K562 (cell line): ENCODE measurements at regions not wholly inside any gene's neighbourhood (a gene's known extent, or its start where the extent isn't known, plus 50 kb on each side); places are given as distances from the start of the nearest gene placed in this dataset.

ENCODE experiments used
- ATAC-seq: fragments of 200-7000 bp; cut with Tn5 transposase; 3 replicates; pipeline ENCODE4 v1.9.1; 2020; ENCODE audit warnings: moderate library complexity
- BruUV-seq: library from RNA; stranded (reverse); fragments of 400-500 nt; replicated peaks from 2 replicates; lab custom pipeline; 2021; lab: Mats Ljungman, UMichigan
- CTCF ChIA-PET: fragments of 300-600 bp; formaldehyde crosslinking; extraction: SDS; loops from one replicate; lab custom pipeline; 2021; ENCODE audit warnings: low intra/inter-chr PET ratio; lab: Yijun Ruan, JAX
- POLR2A ChIA-PET: fragments of 300-600, 350-650 bp; sonication (Branson Sonifier 250); formaldehyde crosslinking; extraction: SDS; loops from one replicate; lab custom pipeline; 2021; ENCODE audit warnings: antibody characterized with exemption, inconsistent platforms; lab: Yijun Ruan, JAX
- DNase-seq, 4 experiments: peaks; one replicate each; pipeline versions ENCODE4 v3.0.0 to v3.0.0-alpha.2; 2011 to 2018; ENCODE audit warnings: low spot score in 3 of 4, mixed read lengths in 3 of 4; ENCODE audit errors: extremely low read depth in 1 of 4
- FAIRE-seq: peaks from 2 replicates; lab custom pipeline; 2011; peaks lifted over from hg19 to GRCh38; lab: Jason Lieb, UNC
- H2AFZ ChIP-seq: 2 replicates; pipeline ENCODE4 v1.6.0; 2011; ENCODE audit warnings: low read depth, low read length, control low read depth, inconsistent platforms
- H3K27ac ChIP-seq: fragments of 200-600 bp; 3 replicates; pipeline ENCODE4 v1.8.0; 2011; ENCODE audit warnings: low read depth, mild to moderate bottlenecking, control low read depth, inconsistent platforms, low read length, moderate library complexity, mixed read lengths; ENCODE audit errors: extremely low read depth
- H3K27me3 ChIP-seq, 2 experiments: fragments of 300-600 bp in 1 of 2; 2 replicates in 1 of 2; 3 replicates in 1 of 2; pipeline versions ENCODE4 v1.6.0 to v1.8.0; 2011; ENCODE audit warnings: inconsistent platforms in 2 of 2, low read length in 2 of 2, mild to moderate bottlenecking in 1 of 2, mixed read lengths in 1 of 2, moderate library complexity in 1 of 2; ENCODE audit not compliant: control insufficient read depth in 2 of 2, insufficient read depth in 2 of 2
- H3K36me3 ChIP-seq: fragments of 300-600 bp; 3 replicates; pipeline ENCODE4 v1.8.0; 2011; ENCODE audit warnings: mild to moderate bottlenecking, low read length, inconsistent platforms; ENCODE audit not compliant: control insufficient read depth, insufficient read depth
- H3K4me1 ChIP-seq, 2 experiments: fragments of 200-600 bp in 1 of 2; replicated peaks in 1 of 2; 2 replicates in 1 of 2; 3 replicates in 1 of 2; pipeline versions ENCODE4 v1.5.1 to v1.8.0; 2011; ENCODE audit warnings: inconsistent platforms in 2 of 2, low read length in 2 of 2, mild to moderate bottlenecking in 1 of 2, mixed read lengths in 1 of 2, moderate library complexity in 1 of 2; ENCODE audit not compliant: control insufficient read depth in 2 of 2, insufficient read depth in 2 of 2
- H3K4me2 ChIP-seq: 2 replicates; pipeline ENCODE4 v1.6.1; 2011; ENCODE audit warnings: low read length, control low read depth, inconsistent platforms, mixed read lengths; ENCODE audit not compliant: insufficient read depth
- H3K4me3 ChIP-seq: fragments of 200-600 bp; sonication (generic), shearing (Covaris generic); 2 replicates; pipeline ENCODE4 v1.5.1; 2016; ENCODE audit warnings: control low read depth, inconsistent platforms
- H3K79me2 ChIP-seq: fragments of 200-600 bp; 3 replicates; pipeline ENCODE4 v1.8.0; 2011; ENCODE audit warnings: low read length, inconsistent platforms; ENCODE audit not compliant: control insufficient read depth, insufficient read depth
- H3K9ac ChIP-seq, 2 experiments: 2 replicates each; pipeline versions ENCODE4 v1.6.0 to v1.6.1; 2011; ENCODE audit warnings: low read depth in 2 of 2, low read length in 2 of 2, control low read depth in 1 of 2, inconsistent platforms in 1 of 2, mild to moderate bottlenecking in 1 of 2, mixed read lengths in 1 of 2; ENCODE audit not compliant: insufficient read depth in 1 of 2
- H3K9me1 ChIP-seq: one replicate; pipeline ENCODE4 v1.6.0; 2011; ENCODE audit warnings: inconsistent platforms, mild to moderate bottlenecking, low read length, moderate library complexity; ENCODE audit not compliant: control insufficient read depth, insufficient read depth
- H3K9me3 ChIP-seq: replicated peaks from 2 replicates; pipeline ENCODE4 v1.5.1; 2011; ENCODE audit warnings: low read depth, low read length, inconsistent platforms; ENCODE audit not compliant: control insufficient read depth, insufficient read depth
- H4K20me1 ChIP-seq: replicated peaks from 2 replicates; pipeline ENCODE4 v1.6.1; 2011; ENCODE audit warnings: low read length, inconsistent platforms, mixed read lengths; ENCODE audit not compliant: control insufficient read depth, insufficient read depth
- BHLHE40 ChIP-seq: IDR thresholded peaks from 2 replicates; pipeline ENCODE4 v1.6.1; 2011; ENCODE audit warnings: low read length, improper control_type of control experiment
- CHD4 ChIP-seq: fragments of 200-600 bp; sonication (generic); IDR thresholded peaks from 3 replicates; pipeline ENCODE4 v1.6.1; 2012; ENCODE audit warnings: low read depth, mild to moderate bottlenecking, mixed read lengths, low read length, inconsistent platforms; ENCODE audit not compliant: insufficient read depth, insufficient replicate concordance, poor library complexity, severe bottlenecking
- GTF2A2 ChIP-seq: IDR thresholded peaks from 2 replicates; pipeline ENCODE4 v1.6.1; 2016; ENCODE audit warnings: mild to moderate bottlenecking, missing genetic modification characterization, missing compliant biosample characterization
- NFRKB ChIP-seq: fragments of 450-650 bp; IDR thresholded peaks from 2 replicates; pipeline ENCODE4 v1.6.1; 2016; ENCODE audit warnings: low read depth
- NR4A1 ChIP-seq, 2 experiments: fragments of 250-450 bp in 1 of 2; fragments of 450-650 bp in 1 of 2; sonication (Bioruptor Pico) in 1 of 2; IDR thresholded peaks; 2 replicates each; pipeline versions ENCODE4 v1.4.0 to v1.6.1; 2016 to 2020; ENCODE audit warnings: mild to moderate bottlenecking in 2 of 2, missing compliant biosample characterization in 1 of 2, missing genetic modification characterization in 1 of 2, moderate library complexity in 1 of 2
- NRF1 ChIP-seq, 2 experiments: fragments of 450-650 bp; IDR thresholded peaks in 1 of 2; conservative IDR thresholded peaks in 1 of 2; 2 replicates each; pipeline ENCODE4 v1.6.1; 2014; ENCODE audit warnings: mild to moderate bottlenecking in 2 of 2
- PPARD ChIP-seq: fragments of 250-450 bp; sonication (Bioruptor Pico); IDR thresholded peaks from 2 replicates; pipeline ENCODE4 v1.8.0; 2022; ENCODE audit warnings: inconsistent platforms, mild to moderate bottlenecking, moderate library complexity
- SIRT6 ChIP-seq: IDR thresholded peaks from one replicate; pipeline ENCODE4 v1.6.1; 2012; ENCODE audit warnings: low read depth, mild to moderate bottlenecking, control low read depth, inconsistent platforms, low read length, moderate library complexity
- TCF7 ChIP-seq: sonication (generic); IDR thresholded peaks from 2 replicates; pipeline ENCODE4 v1.6.1; 2016; ENCODE audit warnings: antibody characterized with exemption, borderline replicate concordance
- ZNF347 ChIP-seq: fragments of 450-650 bp; formaldehyde crosslinking; IDR thresholded peaks from 2 replicates; pipeline ENCODE4 v1.4.0; 2020; ENCODE audit warnings: low read depth, mild to moderate bottlenecking, moderate library complexity
- ZNF717 ChIP-seq: fragments of 250-450 bp; sonication (Bioruptor Pico); IDR thresholded peaks from 2 replicates; pipeline ENCODE4 v1.5.0; 2021
- ZSCAN32 ChIP-seq: fragments of 450-650 bp; formaldehyde crosslinking; IDR thresholded peaks from 2 replicates; pipeline ENCODE4 v1.4.0; 2020; ENCODE audit warnings: mild to moderate bottlenecking, moderate library complexity
- WGBS: fragments of 100-300 bp; shearing (Covaris generic); methylation state at CpG from one replicate; pipeline ENCODE4 v1.1.6; 2016; ENCODE audit warnings: low coverage, mixed read lengths; ENCODE audit not compliant: insufficient coverage; ENCODE audit errors: missing lambda C conversion rate; 5-methylcytosine and 5-hydroxymethylcytosine counted together
- in situ Hi-C: fragments of 300-500 bp; cut with MboI; formaldehyde crosslinking; loops from 4 replicates; pipeline ENCODE4 v1.15.0; 2018; ENCODE audit warnings: inconsistent platforms, mixed read lengths
- intact Hi-C: fragments of 100-400 bp; cut with micrococcal nuclease; formaldehyde crosslinking; loops from 2 replicates; pipeline ENCODE4 v1.14.2; 2022
- TF ChIP-seq, protein P1 (sequence below): fragments of 450-650 bp; IDR thresholded peaks from 2 replicates; pipeline ENCODE4 v1.6.1; 2018; ENCODE audit warnings: mild to moderate bottlenecking, low read depth; ENCODE audit not compliant: partially characterized antibody
- TF ChIP-seq, protein P2 (sequence below): fragments of 450-650 bp; IDR thresholded peaks from 2 replicates; pipeline ENCODE4 v1.7.1; 2018; ENCODE audit warnings: mild to moderate bottlenecking, low read depth; ENCODE audit not compliant: partially characterized antibody
- TF ChIP-seq, protein P3 (sequence below): fragments of 450-650 bp; conservative IDR thresholded peaks from 2 replicates; pipeline ENCODE4 v1.6.1; 2016; ENCODE audit warnings: missing genetic modification characterization, low read depth, mild to moderate bottlenecking, control low read depth, missing compliant biosample characterization

DNA sequence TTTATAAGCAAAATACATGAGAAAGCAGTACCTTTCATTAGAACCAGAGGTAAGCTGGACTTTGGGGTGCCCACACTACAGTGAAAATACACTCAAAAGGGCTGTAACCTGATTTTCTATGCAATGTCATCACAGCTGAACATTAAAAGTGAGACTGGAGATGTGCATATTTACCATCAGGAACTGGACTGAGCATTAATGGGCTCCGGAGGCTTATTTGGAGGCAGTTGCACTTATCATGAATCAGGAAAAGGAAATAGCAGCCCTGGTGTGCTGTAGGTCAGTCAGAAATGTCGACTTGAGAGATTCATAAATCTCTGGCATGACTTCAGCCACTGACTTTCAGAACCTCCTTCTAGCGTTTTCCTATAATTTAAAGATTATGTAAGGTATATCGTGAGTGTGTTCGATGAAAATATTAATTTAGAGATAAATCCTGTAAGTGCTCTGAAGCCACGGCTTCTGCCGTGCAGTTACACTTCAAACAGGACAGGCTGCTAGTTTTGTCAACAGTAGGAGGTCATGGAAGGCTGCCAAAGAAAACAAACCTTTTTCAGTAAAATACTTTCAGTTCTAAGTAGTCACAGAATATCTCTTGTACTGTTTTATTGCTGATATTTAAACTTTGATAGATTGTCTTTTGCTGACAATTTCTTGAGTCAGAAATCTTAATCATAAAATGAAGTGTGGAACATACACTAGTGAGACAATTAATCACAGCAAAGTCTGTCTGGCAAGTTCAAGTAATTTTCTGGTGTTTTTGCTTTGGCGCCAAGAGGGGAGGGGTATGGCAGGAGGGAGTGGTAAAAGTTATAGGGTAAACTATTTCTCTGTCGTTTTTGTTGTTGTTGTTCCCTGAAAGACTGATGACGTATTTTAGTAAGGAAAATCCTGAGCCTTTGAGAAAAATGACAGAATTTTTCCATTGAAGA is 939.7 kb downstream of the NR2F1-AS1 start:
- Histone ChIP-seq H3K4me3 (no peak overlapping the region), H3K36me3 (no peaks in the 10 kb centered on the region), H3K9ac (no peak overlapping the region), H3K27ac (no peak overlapping the region), H3K27me3 (no peaks in the 10 kb centered on the region), H3K79me2 (no peaks in the 10 kb centered on the region), H3K9me1 (no peaks in the 10 kb centered on the region), H3K4me1 (no peaks in the 10 kb centered on the region), H2AFZ (no peak overlapping the region), H3K4me2 (no peak overlapping the region), H4K20me1 (no peaks in the 10 kb centered on the region), H3K9me3 (no peaks in the 10 kb centered on the region)
- intact Hi-C loops = no loop called here
- CTCF ChIA-PET = no interaction called here
- in situ Hi-C loops = no loop called here
- ATAC-seq = no peak
- DNase-seq = no peak
- WGBS = 1% methylated on average over 10 of the region's 10 CpGs
- BruUV-seq = no TSS peak
- POLR2A ChIA-PET = no interaction called here
- FAIRE-seq = no peak
- TF ChIP-seq TCF7 (no peak), NR4A1 (CRISPR knock-in tag; IDR thresholded peaks at IDR 0.05) (no peak), NR4A1 (tag; IDR thresholded peaks at IDR 0.05) (no peak), ZSCAN32 (CRISPR knock-in tag) (no peak), BHLHE40 (no peak), GTF2A2 (tag) (no peak), SIRT6 (no peak), ZNF347 (CRISPR knock-in tag) (no peak), PPARD (CRISPR knock-in tag) (no peak), NFRKB (no peak), NRF1 (conservative IDR thresholded peaks at IDR 0.05 in 1 of 2, IDR thresholded peaks at IDR 0.05 in 1 of 2) (no peak), CHD4 (no peak), ZNF717 (CRISPR knock-in tag) (no peak)
- TF ChIP-seq, protein P1, sequence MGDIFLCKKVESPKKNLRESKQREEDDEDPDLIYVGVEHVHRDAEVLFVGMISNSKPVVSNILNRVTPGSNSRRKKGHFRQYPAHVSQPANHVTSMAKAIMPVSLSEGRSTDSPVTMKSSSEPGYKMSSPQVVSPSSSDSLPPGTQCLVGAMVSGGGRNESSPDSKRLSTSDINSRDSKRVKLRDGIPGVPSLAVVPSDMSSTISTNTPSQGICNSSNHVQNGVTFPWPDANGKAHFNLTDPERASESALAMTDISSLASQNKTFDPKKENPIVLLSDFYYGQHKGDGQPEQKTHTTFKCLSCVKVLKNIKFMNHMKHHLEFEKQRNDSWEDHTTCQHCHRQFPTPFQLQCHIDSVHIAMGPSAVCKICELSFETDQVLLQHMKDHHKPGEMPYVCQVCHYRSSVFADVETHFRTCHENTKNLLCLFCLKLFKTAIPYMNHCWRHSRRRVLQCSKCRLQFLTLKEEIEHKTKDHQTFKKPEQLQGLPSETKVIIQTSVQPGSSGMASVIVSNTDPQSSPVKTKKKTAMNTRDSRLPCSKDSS = no peak
- TF ChIP-seq, protein P2, sequence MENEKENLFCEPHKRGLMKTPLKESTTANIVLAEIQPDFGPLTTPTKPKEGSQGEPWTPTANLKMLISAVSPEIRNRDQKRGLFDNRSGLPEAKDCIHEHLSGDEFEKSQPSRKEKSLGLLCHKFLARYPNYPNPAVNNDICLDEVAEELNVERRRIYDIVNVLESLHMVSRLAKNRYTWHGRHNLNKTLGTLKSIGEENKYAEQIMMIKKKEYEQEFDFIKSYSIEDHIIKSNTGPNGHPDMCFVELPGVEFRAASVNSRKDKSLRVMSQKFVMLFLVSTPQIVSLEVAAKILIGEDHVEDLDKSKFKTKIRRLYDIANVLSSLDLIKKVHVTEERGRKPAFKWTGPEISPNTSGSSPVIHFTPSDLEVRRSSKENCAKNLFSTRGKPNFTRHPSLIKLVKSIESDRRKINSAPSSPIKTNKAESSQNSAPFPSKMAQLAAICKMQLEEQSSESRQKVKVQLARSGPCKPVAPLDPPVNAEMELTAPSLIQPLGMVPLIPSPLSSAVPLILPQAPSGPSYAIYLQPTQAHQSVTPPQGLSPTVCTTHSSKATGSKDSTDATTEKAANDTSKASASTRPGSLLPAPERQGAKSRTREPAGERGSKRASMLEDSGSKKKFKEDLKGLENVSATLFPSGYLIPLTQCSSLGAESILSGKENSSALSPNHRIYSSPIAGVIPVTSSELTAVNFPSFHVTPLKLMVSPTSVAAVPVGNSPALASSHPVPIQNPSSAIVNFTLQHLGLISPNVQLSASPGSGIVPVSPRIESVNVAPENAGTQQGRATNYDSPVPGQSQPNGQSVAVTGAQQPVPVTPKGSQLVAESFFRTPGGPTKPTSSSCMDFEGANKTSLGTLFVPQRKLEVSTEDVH = no peak
- TF ChIP-seq, protein P3, sequence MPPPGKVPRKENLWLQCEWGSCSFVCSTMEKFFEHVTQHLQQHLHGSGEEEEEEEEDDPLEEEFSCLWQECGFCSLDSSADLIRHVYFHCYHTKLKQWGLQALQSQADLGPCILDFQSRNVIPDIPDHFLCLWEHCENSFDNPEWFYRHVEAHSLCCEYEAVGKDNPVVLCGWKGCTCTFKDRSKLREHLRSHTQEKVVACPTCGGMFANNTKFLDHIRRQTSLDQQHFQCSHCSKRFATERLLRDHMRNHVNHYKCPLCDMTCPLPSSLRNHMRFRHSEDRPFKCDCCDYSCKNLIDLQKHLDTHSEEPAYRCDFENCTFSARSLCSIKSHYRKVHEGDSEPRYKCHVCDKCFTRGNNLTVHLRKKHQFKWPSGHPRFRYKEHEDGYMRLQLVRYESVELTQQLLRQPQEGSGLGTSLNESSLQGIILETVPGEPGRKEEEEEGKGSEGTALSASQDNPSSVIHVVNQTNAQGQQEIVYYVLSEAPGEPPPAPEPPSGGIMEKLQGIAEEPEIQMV (tag) = no peak
